ACC112 (cell line): ENCODE measurements at regions not wholly inside any gene's neighbourhood (a gene's known extent, or its start where the extent isn't known, plus 50 kb on each side); places are given as distances from the start of the nearest gene placed in this dataset.
A peak's percentile ranks its signal among the peaks of the same experiment; 100 is the strongest.
"Not testable (repeated sequence)": the region's sequence is repeated elsewhere in the genome, so short reads cannot be mapped to it uniquely, and the experiment has no call there.

ENCODE experiments used
- H2AFZ ChIP-seq: fragments of 200-600 bp; sonication (generic); one replicate; pipeline ENCODE4 v1.6.0; 2017; ENCODE audit warnings: antibody characterized with exemption, low read length; ENCODE audit not compliant: unreplicated experiment
- H3K27ac ChIP-seq: fragments of 200-600 bp; sonication (generic); 2 replicates; pipeline ENCODE4 v1.5.1; 2014; ENCODE audit warnings: low read depth, mild to moderate bottlenecking, antibody characterized with exemption, low read length, moderate library complexity
- H3K27me3 ChIP-seq: fragments of 200-600 bp; sonication (generic); 2 replicates; pipeline ENCODE4 v1.6.1; 2014; ENCODE audit warnings: mild to moderate bottlenecking, antibody characterized with exemption, low read length, moderate library complexity, mixed read lengths; ENCODE audit not compliant: insufficient read depth
- H3K36me3 ChIP-seq: fragments of 200-600 bp; sonication (generic); 2 replicates; pipeline ENCODE4 v1.6.1; 2016; ENCODE audit warnings: mild to moderate bottlenecking, antibody characterized with exemption, low read length, moderate library complexity, mixed read lengths; ENCODE audit not compliant: insufficient read depth
- H3K4me1 ChIP-seq: fragments of 200-600 bp; sonication (generic); one replicate; pipeline ENCODE4 v1.6.1; 2016; ENCODE audit warnings: low read length, mixed read lengths; ENCODE audit not compliant: insufficient read depth, unreplicated experiment, control insufficient read depth
- H3K4me3 ChIP-seq: fragments of 200-600 bp; sonication (generic); 2 replicates; pipeline ENCODE4 v1.5.1; 2014; ENCODE audit warnings: mild to moderate bottlenecking, low read depth, low read length
- H3K79me2 ChIP-seq: fragments of 200-600 bp; sonication (generic); one replicate; pipeline ENCODE4 v1.6.0; 2016; ENCODE audit warnings: low read length; ENCODE audit not compliant: control insufficient read depth, unreplicated experiment, insufficient read depth

DNA sequence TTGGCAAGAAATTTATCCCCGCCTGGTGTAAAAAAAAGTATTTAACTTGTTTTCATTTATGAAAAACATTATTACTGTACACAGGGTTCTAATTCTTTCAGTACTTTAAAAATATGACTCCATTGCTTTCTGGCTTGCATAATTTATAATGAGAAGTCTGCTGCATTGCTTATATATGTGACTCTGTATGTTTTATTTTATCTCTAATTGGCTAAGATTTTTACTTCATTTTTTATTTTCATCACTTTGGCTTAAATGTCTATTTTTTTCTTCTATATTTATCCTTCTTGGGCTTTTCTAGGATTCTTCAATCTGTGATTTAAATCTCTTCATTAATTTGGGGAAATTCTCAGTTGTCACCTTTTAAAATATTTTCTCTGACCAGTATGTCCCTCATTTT is 636.6 kb upstream of the NR2F2 start:
- Histone ChIP-seq H3K36me3 (peaks cover 6% of the 10 kb centered on the region; the same call in 1 of the 2 replicates), H3K4me3 (no peak overlapping the region), H2AFZ (no peak overlapping the region), H3K27ac (no peak overlapping the region), H3K4me1 (no peaks in the 10 kb centered on the region), H3K27me3 (no peaks in the 10 kb centered on the region), H3K79me2 (no peaks in the 10 kb centered on the region)

DNA sequence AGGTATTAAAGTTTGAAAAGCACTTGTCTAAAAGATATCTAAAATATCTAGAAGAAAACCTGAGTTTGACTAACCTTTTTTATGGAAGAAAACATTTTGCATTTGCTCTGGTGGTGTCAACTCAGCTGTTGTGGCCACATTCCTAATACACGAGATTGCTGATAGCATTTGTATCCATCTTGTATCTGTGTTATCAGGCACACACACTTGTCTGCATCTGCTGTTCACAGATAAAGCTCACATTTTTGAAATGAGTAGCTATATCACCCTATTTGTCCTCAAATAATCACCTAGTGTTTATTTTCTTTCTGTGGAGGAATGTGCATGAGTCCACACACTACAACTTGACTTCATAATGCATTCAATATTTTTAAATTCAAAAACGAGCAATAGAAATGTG is 632.3 kb upstream of the NR2F2 start:
- H2AFZ ChIP-seq: no peak overlapping the region
- no peaks in the 10 kb centered on the region for H3K4me1 ChIP-seq
- H3K79me2 ChIP-seq: no peaks in the 10 kb centered on the region
- H3K27me3 ChIP-seq: no peaks in the 10 kb centered on the region
- no peak overlapping the region for H3K27ac ChIP-seq
- no peak overlapping the region for H3K4me3 ChIP-seq
- peaks cover 6% of the 10 kb centered on the region; the same call in 1 of the 2 replicates for H3K36me3 ChIP-seq

DNA sequence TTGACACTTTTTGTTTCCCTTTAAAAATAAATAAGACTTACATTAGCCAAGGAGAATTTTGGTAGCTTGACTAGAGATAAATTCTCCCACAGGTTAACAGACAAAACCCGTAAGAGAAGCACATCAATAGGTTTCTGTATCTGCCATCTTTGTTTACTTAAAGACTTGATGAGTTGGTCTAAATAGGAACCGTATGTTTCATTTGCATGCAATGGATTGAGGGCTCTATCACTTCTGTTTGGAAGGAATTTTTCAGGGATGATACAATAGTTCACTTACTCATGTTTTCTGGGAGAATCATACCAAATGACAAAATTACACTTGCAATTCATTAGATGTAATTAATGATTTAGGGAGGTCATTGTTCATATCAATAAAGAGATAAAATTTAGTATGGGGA is 631.5 kb upstream of the NR2F2 start:
- H3K4me1 ChIP-seq: no peaks in the 10 kb centered on the region
- no peak overlapping the region for H2AFZ ChIP-seq
- peaks cover 6% of the 10 kb centered on the region; the same call in 1 of the 2 replicates for H3K36me3 ChIP-seq

DNA sequence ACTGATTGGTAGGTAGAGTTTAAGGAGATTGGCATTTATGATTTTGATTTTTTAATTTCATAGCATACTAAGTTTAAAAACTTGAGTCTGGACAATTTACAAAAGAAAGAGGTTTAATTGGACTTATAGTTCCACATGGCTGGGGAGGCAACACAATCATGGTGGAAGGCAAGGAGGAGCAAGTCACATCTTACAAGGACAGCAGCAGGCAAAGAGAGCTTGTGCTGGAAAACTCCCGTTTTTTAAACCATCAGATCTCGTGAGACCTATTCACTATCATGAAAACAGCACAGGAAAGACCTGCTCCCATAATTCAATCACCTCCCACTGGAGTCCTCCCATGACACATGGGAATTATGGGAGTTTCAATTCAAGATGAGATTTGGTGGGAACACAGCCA is 630.9 kb upstream of the NR2F2 start:
- Histone ChIP-seq H3K27me3 (no peaks in the 10 kb centered on the region), H2AFZ (no peak overlapping the region), H3K4me3 (no peak overlapping the region), H3K27ac (no peak overlapping the region), H3K79me2 (no peaks in the 10 kb centered on the region), H3K4me1 (no peaks in the 10 kb centered on the region), H3K36me3 (peaks cover 3% of the 10 kb centered on the region; the same call in 1 of the 2 replicates)

More for the DNA sequence above, 631.5 kb upstream of the NR2F2 start:
- H3K27ac ChIP-seq: no peak overlapping the region
- H3K79me2 ChIP-seq: no peaks in the 10 kb centered on the region
- H3K4me3 ChIP-seq: no peak overlapping the region
- H3K27me3 ChIP-seq: no peaks in the 10 kb centered on the region

DNA sequence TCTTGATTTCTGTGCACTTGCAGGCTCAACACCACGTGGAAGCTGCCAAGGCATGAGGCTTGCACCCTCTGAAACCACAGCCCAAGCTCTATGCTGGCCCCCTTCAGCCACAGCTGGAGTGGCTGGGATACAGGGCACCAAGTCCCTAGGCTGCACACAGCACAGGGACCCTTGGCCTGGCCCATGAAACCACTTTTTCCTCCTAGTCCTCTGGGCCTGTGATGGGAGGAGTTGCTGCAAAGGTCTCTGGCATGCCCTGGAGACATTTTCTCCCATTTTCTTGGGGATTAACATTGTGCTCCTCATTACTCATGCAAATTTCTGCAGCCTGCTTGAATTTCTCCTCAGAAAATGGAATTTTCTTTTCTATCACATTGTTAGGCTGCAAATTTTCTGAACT is 629.8 kb upstream of the NR2F2 start:
- H3K4me1 ChIP-seq, H2AFZ ChIP-seq, H3K27ac ChIP-seq, H3K4me3 ChIP-seq, H3K27me3 ChIP-seq, H3K36me3 ChIP-seq, H3K79me2 ChIP-seq: not testable (repeated sequence)

DNA sequence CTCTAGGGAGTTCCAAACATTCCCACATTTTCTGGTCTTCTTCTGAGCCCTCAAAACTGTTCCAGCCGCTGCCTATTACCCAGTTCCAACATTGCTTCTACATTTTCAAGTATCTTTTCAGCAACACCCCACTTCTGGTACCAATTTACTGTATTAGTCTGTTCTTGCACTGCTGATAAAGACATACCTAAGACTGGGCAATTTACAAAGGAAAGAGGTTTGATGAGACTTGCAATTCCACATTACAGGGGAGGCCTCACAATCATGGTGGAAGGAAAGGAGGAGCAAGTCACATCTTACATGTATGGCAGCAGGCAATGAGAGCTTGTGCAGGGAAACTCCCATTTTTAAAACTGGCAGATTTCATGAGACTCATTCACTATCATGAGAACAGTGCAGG is 629.1 kb upstream of the NR2F2 start:
- no peaks in the 10 kb centered on the region for H3K27me3 ChIP-seq
- H3K36me3 ChIP-seq: no peaks in the 10 kb centered on the region
- no peak overlapping the region for H3K27ac ChIP-seq
- H3K79me2 ChIP-seq: no peaks in the 10 kb centered on the region
- no peak overlapping the region for H2AFZ ChIP-seq
- no peak overlapping the region for H3K4me3 ChIP-seq
- no peaks in the 10 kb centered on the region for H3K4me1 ChIP-seq

DNA sequence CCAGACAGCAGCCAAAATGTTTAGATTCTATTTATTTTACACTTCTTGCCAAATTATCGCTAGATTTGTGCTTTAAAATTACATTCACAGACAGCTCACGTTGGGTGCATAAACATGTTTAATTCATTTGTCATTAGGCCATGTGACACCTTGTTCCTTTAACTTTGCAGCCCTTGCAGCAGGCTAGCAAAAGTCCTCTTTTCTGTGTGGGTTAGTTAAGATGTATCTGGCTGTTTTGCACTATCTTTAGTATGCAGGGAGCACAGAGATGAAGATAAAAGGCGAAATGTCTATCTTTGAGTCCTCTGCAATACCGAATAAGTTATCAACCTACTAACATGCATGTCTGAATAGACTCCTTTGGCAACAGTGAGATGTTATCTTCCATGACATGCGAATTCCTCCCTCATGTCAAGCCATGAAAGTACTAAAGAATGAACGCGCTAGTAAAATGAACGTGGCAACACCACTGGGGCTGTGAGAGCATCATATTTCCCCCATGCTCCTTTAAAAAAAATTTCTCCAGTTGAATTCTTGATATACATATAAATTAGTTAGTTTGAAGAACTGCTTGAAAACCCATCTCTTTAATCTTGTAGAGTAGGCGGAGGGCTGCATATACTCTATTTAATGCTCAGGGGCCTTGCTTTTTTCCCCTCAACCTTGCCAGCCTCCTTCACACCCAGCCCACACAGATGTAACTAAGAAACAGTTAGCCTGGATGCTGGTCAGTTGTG is 620.4 kb upstream of the NR2F2 start:
- H3K27me3 ChIP-seq: no peaks in the 10 kb centered on the region
- peaks cover 10% of the 10 kb centered on the region for H3K4me1 ChIP-seq
- H2AFZ ChIP-seq: no peak overlapping the region
- no peaks in the 10 kb centered on the region for H3K79me2 ChIP-seq
- H3K27ac ChIP-seq: no peak overlapping the region
- H3K4me3 ChIP-seq: no peak overlapping the region
- no peaks in the 10 kb centered on the region for H3K36me3 ChIP-seq

DNA sequence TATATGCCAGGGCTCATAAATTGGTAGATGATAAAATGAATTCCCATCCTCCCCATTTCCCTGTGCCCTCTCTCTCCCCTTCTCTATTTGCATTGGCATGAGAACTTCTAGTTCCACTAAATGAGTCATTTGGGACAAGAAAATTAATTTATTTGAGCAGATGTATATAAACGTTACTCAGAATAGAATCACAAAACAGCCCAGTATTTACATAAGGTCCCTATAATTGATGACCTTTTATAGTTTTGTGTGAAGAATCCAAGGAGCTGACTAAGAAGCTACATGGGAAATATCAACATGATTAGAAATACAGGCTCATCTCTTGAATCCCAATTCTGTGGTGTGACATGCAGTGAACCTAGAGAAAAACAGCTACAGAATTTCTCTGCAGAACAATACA is 617.7 kb upstream of the NR2F2 start:
- H3K27ac ChIP-seq: no peak overlapping the region

DNA sequence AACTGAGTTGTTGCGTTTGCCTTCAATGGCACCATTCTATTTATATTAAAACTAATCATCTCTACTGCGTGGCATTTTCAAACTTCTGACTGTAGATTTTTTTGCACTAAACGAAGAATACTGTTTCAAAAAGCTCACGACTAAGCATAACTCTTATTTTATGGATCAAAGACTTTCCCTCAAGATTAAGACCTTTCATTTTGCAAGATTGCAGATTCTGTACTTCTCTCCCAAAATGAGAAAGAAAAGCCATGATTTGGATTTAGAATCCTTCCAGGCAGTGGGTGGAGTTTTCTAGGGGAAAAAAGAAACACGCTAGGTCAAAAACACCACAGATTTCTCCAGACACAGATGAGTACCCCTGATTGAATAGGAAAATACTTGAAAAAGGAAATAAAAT is 617.2 kb upstream of the NR2F2 start:
- Histone ChIP-seq H3K4me1 (peaks cover 10% of the 10 kb centered on the region), H3K27me3 (no peaks in the 10 kb centered on the region), H3K4me3 (no peak overlapping the region), H3K79me2 (no peaks in the 10 kb centered on the region), H3K36me3 (no peaks in the 10 kb centered on the region), H2AFZ (peak overlapping the region; percentile 15), H3K27ac (no peak overlapping the region)

More for the DNA sequence above, 617.7 kb upstream of the NR2F2 start:
- no peak overlapping the region for H3K4me3 ChIP-seq
- no peaks in the 10 kb centered on the region for H3K27me3 ChIP-seq
- H3K79me2 ChIP-seq: no peaks in the 10 kb centered on the region
- H3K4me1 ChIP-seq: peaks cover 10% of the 10 kb centered on the region
- no peaks in the 10 kb centered on the region for H3K36me3 ChIP-seq
- H2AFZ ChIP-seq: peak overlapping the region; percentile 15

DNA sequence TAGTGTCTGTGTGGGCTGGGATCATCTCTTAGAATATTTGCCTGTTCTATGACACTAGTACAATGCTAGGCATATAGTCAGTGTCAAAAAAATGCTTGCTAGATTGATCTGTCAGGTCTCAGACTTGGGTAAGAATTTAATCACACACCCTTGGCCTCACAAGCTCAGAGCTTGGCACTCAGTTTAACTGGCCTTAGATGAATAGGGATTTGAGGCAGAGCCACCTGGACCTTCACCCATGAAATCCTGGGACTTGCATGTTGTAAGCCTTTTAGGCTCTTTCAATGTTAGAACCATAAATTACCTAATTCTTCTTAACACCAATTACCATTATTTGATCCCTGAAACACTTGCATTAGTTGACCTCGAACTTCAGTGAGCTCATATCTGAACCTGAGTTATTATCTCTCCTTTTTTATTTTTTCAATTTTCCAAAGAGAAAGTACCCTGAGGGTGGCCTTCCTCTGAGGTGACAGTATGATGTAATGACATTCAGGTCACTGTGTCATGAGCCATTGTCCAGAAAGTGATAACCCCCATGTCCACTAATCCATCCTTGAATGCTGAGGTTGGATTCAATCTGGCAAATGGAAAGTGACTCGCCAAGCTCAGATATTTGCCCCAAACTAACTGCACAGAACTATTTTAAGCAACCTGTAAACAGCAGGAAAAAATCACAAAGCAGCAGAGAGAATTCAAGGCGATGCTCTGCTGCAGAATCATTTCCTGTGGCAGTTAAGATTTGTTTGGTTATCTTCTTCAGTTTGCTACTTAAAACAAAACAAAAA is 615.2 kb upstream of the NR2F2 start:
- Histone ChIP-seq H3K27ac (no peak overlapping the region), H3K4me3 (no peak overlapping the region), H3K4me1 (peaks cover 10% of the 10 kb centered on the region), H2AFZ (no peak overlapping the region), H3K79me2 (no peaks in the 10 kb centered on the region), H3K36me3 (no peaks in the 10 kb centered on the region), H3K27me3 (no peaks in the 10 kb centered on the region)
